Panc1 (cell line): ENCODE measurements at regions not wholly inside any gene's neighbourhood (a gene's known extent, or its start where the extent isn't known, plus 50 kb on each side); places are given as distances from the start of the nearest gene placed in this dataset.

ENCODE experiments used
- ATAC-seq: fragments of 200-7000 bp; cut with Tn5 transposase; 2 replicates; pipeline ENCODE4 v1.9.1; 2020; ENCODE audit warnings: mild to moderate bottlenecking, moderate library complexity
- BruUV-seq: library from RNA; stranded (reverse); fragments of 400-500 nt; replicated peaks from 2 replicates; lab custom pipeline; 2021; lab: Mats Ljungman, UMichigan
- CTCF ChIA-PET: fragments of 300-600 bp; sonication (Branson Sonifier 250); formaldehyde crosslinking; loops from one replicate; lab custom pipeline; 2022; ENCODE audit warnings: antibody characterized with exemption; lab: Charles Lee
- POLR2A ChIA-PET: fragments of 300-600 bp; sonication (Branson Sonifier 250); formaldehyde crosslinking; loops from one replicate; lab custom pipeline; 2022; ENCODE audit warnings: antibody characterized with exemption; lab: Charles Lee
- DNase-seq: peaks from one replicate; pipeline ENCODE4 v3.0.0-alpha.2; 2010; ENCODE audit warnings: low read depth, low spot score
- H3K27ac ChIP-seq: 2 replicates; pipeline ENCODE4 v1.5.1; 2011; ENCODE audit warnings: mild to moderate bottlenecking, low read length, inconsistent platforms
- H3K27me3 ChIP-seq: fragments of 200-500 bp; sonication (Bioruptor generic); 2 replicates; pipeline ENCODE4 v1.6.0; 2014; ENCODE audit warnings: low read length, inconsistent platforms; ENCODE audit not compliant: control insufficient read depth, insufficient read depth
- H3K36me3 ChIP-seq: fragments of 200-500 bp; sonication (Bioruptor generic); 2 replicates; pipeline ENCODE4 v1.5.1; 2014; ENCODE audit warnings: inconsistent platforms, mild to moderate bottlenecking, low read length, moderate library complexity; ENCODE audit not compliant: control insufficient read depth, insufficient read depth
- H3K4me1 ChIP-seq: 2 replicates; pipeline ENCODE4 v1.5.1; 2011; ENCODE audit warnings: inconsistent platforms, mild to moderate bottlenecking, low read length, moderate library complexity; ENCODE audit not compliant: control insufficient read depth, insufficient read depth
- H3K4me3 ChIP-seq, 2 experiments: 2 replicates each; pipeline ENCODE4 v1.5.1; 2011 to 2012; ENCODE audit warnings: low read depth in 2 of 2, low read length in 2 of 2, mild to moderate bottlenecking in 2 of 2, inconsistent platforms in 1 of 2, moderate library complexity in 1 of 2
- H3K9me3 ChIP-seq: fragments of 200-500 bp; sonication (Bioruptor generic); 2 replicates; pipeline ENCODE4 v1.5.1; 2014; ENCODE audit warnings: low read depth, mild to moderate bottlenecking, inconsistent platforms, low read length, moderate library complexity; ENCODE audit not compliant: control insufficient read depth, insufficient read depth
- POLR2AphosphoS5 ChIP-seq: IDR thresholded peaks from 2 replicates; pipeline ENCODE4 v1.6.1; 2012; ENCODE audit warnings: mild to moderate bottlenecking, low read depth, low read length, moderate library complexity
- SIN3A ChIP-seq: IDR thresholded peaks from 2 replicates; pipeline ENCODE4 v1.6.1; 2012; ENCODE audit warnings: low read depth, mild to moderate bottlenecking, low read length, moderate library complexity, borderline replicate concordance; ENCODE audit not compliant: insufficient read depth
- TCF7L2 ChIP-seq: IDR thresholded peaks from 2 replicates; pipeline ENCODE4 v1.6.1; 2011; ENCODE audit warnings: mild to moderate bottlenecking, low read depth, low read length, inconsistent platforms
- in situ Hi-C: cut with HindIII; loops from 2 replicates; pipeline ENCODE4 v1.10.0; 2016; ENCODE audit warnings: low sequenced_read_pairs, low pct_unique_long_range_greater_than_20kb
- intact Hi-C: fragments of 100-400 bp; cut with micrococcal nuclease; formaldehyde crosslinking; loops from one replicate; pipeline ENCODE4 v1.10.0; 2022; ENCODE audit not compliant: unreplicated experiment
- TF ChIP-seq, protein P1 (sequence below), 2 experiments: IDR thresholded peaks; 2 replicates each; pipeline ENCODE4 v1.6.1; 2011 to 2012; ENCODE audit warnings: low read depth in 2 of 2, control low read depth in 1 of 2, low read length in 1 of 2, mild to moderate bottlenecking in 1 of 2, moderate library complexity in 1 of 2; ENCODE audit not compliant: insufficient read depth in 1 of 2
- TF ChIP-seq, protein P2 (sequence below): fragments of 450-650 bp; IDR thresholded peaks from 2 replicates; pipeline ENCODE4 v1.5.1; 2017; ENCODE audit warnings: mild to moderate bottlenecking

DNA sequence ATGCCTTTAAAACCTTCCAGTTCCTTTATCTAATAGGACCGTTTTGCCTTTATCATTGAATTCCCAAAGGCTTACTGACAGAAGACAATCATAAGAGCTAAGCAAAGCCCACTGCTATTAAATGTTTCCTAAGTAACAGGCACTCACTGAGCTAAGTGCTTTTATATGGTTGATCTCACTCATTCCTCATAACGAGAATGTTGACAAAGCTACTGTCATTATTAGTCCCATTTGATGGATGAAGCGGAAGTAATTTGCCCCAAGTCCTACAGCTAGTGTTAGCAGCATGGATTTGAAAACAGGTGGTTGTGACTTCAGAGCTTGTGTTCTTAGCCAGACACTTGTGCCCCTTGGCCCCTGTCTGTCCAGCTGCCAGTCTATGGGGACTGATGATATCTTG is 134.8 kb upstream of the SERPINE2 start:
- H3K36me3 ChIP-seq: no peaks in the 10 kb centered on the region
- intact Hi-C loops (no loop called here), in situ Hi-C loops (no loop called here)
- H3K27ac ChIP-seq: no peak overlapping the region
- no peaks in the 10 kb centered on the region; the same call in 1 of the 2 replicates for H3K27me3 ChIP-seq
- POLR2A ChIA-PET: no interaction called here
- CTCF ChIA-PET: no interaction called here
- TF ChIP-seq POLR2AphosphoS5 (no peak), TCF7L2 (no peak), SIN3A (no peak)
- TF ChIP-seq, protein P1, sequence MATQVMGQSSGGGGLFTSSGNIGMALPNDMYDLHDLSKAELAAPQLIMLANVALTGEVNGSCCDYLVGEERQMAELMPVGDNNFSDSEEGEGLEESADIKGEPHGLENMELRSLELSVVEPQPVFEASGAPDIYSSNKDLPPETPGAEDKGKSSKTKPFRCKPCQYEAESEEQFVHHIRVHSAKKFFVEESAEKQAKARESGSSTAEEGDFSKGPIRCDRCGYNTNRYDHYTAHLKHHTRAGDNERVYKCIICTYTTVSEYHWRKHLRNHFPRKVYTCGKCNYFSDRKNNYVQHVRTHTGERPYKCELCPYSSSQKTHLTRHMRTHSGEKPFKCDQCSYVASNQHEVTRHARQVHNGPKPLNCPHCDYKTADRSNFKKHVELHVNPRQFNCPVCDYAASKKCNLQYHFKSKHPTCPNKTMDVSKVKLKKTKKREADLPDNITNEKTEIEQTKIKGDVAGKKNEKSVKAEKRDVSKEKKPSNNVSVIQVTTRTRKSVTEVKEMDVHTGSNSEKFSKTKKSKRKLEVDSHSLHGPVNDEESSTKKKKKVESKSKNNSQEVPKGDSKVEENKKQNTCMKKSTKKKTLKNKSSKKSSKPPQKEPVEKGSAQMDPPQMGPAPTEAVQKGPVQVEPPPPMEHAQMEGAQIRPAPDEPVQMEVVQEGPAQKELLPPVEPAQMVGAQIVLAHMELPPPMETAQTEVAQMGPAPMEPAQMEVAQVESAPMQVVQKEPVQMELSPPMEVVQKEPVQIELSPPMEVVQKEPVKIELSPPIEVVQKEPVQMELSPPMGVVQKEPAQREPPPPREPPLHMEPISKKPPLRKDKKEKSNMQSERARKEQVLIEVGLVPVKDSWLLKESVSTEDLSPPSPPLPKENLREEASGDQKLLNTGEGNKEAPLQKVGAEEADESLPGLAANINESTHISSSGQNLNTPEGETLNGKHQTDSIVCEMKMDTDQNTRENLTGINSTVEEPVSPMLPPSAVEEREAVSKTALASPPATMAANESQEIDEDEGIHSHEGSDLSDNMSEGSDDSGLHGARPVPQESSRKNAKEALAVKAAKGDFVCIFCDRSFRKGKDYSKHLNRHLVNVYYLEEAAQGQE (IDR thresholded peaks at IDR 0.05; ENCODE audit: insufficient read depth in 1 of 2, low read depth in 2 of 2, low read length in 1 of 2): no peak
- TF ChIP-seq, protein P2, sequence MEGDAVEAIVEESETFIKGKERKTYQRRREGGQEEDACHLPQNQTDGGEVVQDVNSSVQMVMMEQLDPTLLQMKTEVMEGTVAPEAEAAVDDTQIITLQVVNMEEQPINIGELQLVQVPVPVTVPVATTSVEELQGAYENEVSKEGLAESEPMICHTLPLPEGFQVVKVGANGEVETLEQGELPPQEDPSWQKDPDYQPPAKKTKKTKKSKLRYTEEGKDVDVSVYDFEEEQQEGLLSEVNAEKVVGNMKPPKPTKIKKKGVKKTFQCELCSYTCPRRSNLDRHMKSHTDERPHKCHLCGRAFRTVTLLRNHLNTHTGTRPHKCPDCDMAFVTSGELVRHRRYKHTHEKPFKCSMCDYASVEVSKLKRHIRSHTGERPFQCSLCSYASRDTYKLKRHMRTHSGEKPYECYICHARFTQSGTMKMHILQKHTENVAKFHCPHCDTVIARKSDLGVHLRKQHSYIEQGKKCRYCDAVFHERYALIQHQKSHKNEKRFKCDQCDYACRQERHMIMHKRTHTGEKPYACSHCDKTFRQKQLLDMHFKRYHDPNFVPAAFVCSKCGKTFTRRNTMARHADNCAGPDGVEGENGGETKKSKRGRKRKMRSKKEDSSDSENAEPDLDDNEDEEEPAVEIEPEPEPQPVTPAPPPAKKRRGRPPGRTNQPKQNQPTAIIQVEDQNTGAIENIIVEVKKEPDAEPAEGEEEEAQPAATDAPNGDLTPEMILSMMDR: no peak
- BruUV-seq: no TSS peak
- H3K4me3 ChIP-seq: no peak overlapping the region
- H3K4me1 ChIP-seq: no peaks in the 10 kb centered on the region
- DNase-seq (no peak), ATAC-seq (no peak)
- H3K9me3 ChIP-seq: no peaks in the 10 kb centered on the region

DNA sequence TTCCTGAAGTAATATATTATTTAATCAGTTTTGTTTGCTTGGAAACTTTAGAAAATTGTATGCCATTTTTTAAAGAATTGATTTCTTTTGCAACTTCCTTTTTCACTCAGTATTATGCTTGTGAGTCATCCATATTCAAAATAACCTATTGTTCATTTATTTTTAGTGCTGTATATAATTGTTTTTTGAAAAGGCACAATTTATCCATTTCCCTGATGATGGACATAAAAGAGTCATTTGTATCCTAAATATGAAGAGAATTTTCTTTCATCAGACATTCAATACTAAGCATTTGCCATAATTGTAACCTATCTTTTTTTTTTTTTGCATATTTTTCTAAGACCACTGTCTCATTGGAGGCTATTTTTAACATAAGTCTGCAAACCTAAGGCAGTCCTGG is 134.1 kb upstream of the SERPINE2 start:
- TF ChIP-seq TCF7L2: no peak
- TF ChIP-seq, protein P2: no peak
- H3K9me3 ChIP-seq: no peaks in the 10 kb centered on the region
- H3K27ac ChIP-seq: no peak overlapping the region
- ChIA-PET POLR2A (no interaction called here), CTCF (no interaction called here)
- DNase-seq (no peak), ATAC-seq (no peak)
- no peak overlapping the region for H3K4me3 ChIP-seq
- no TSS peak for BruUV-seq
- H3K27me3 ChIP-seq: no peaks in the 10 kb centered on the region; the same call in 1 of the 2 replicates
- intact Hi-C loops (no loop called here), in situ Hi-C loops (no loop called here)
- no peaks in the 10 kb centered on the region for H3K4me1 ChIP-seq
- H3K36me3 ChIP-seq: no peaks in the 10 kb centered on the region
